ENCODE measurements at regions not wholly inside any gene's neighbourhood (a gene's known extent, or its start where the extent isn't known, plus 50 kb on each side); places are given as distances from the start of the nearest gene placed in this dataset.

GRCh38 chr4:83832110-83832825, 296.4 kb downstream of the GPAT3 start:
- H3K4me3 ChIP-seq, result no peak overlapping the region
- TF ChIP-seq CTCF (IDR thresholded peaks at IDR 0.05 in 4 of 5, conservative IDR thresholded peaks at IDR 0.05 in 1 of 5), result no peak
- no peak for TF ChIP-seq POLR2A (IDR thresholded peaks at IDR 0.05)
- intact Hi-C loops (cut with DNase I; ENCODE audit: low total_unique reads), result no loop called here
- no peaks in the 10 kb centered on the region for H3K36me3 ChIP-seq
- H3K27ac ChIP-seq, result no peak overlapping the region
- ATAC-seq, result no peak
- DNase-seq, result no peak
- no peaks in the 10 kb centered on the region for H3K27me3 ChIP-seq
- no peaks in the 10 kb centered on the region for H3K9me3 ChIP-seq
- no peaks in the 10 kb centered on the region for H3K4me1 ChIP-seq
- in situ Hi-C loops (cut with MboI; ENCODE audit: low sequenced_read_pairs in 4 of 4), result no loop called here

GRCh38 chr4:83831588-83831987, 295.7 kb downstream of the GPAT3 start:
- H3K27ac ChIP-seq, result no peak overlapping the region
- no peak overlapping the region for H3K4me3 ChIP-seq
- no peaks in the 10 kb centered on the region for H3K27me3 ChIP-seq
- no peaks in the 10 kb centered on the region for H3K9me3 ChIP-seq
- H3K4me1 ChIP-seq, result no peaks in the 10 kb centered on the region
- intact Hi-C loops (cut with DNase I; ENCODE audit: low total_unique reads), result no loop called here
- in situ Hi-C loops (cut with MboI; ENCODE audit: low sequenced_read_pairs in 4 of 4), result no loop called here
- DNase-seq, result no peak
- H3K36me3 ChIP-seq, result no peaks in the 10 kb centered on the region
- TF ChIP-seq CTCF (IDR thresholded peaks at IDR 0.05 in 4 of 5, conservative IDR thresholded peaks at IDR 0.05 in 1 of 5) (no peak), POLR2A (IDR thresholded peaks at IDR 0.05) (no peak)
- no peak for ATAC-seq

- Histone ChIP-seq H3K4me3 (no peak overlapping the region), H3K9me3 (no peaks in the 10 kb centered on the region), H3K4me1 (no peaks in the 10 kb centered on the region), H3K36me3 (no peaks in the 10 kb centered on the region), H3K27me3 (no peaks in the 10 kb centered on the region), H3K27ac (no peak overlapping the region)
- intact Hi-C loops (cut with DNase I; ENCODE audit: low total_unique reads), result no loop called here
- in situ Hi-C loops (cut with MboI; ENCODE audit: low sequenced_read_pairs in 4 of 4), result no loop called here
- DNase-seq (no peak), ATAC-seq (no peak)
- TF ChIP-seq CTCF (IDR thresholded peaks at IDR 0.05 in 4 of 5, conservative IDR thresholded peaks at IDR 0.05 in 1 of 5), result no peak
- TF ChIP-seq POLR2A (IDR thresholded peaks at IDR 0.05), result no peak
These were observed 294.4 kb downstream of the GPAT3 start for GRCh38 chr4:83830138-83830888.

GRCh38 chr4:83828601-83829000, 292.7 kb downstream of the GPAT3 start:
- Histone ChIP-seq H3K27ac (no peak overlapping the region), H3K36me3 (no peaks in the 10 kb centered on the region), H3K9me3 (no peaks in the 10 kb centered on the region), H3K4me1 (no peaks in the 10 kb centered on the region), H3K4me3 (no peak overlapping the region), H3K27me3 (no peaks in the 10 kb centered on the region)
- intact Hi-C loops (cut with DNase I; ENCODE audit: low total_unique reads), result no loop called here
- ATAC-seq (no peak), DNase-seq (no peak)
- no peak for TF ChIP-seq POLR2A (IDR thresholded peaks at IDR 0.05)
- TF ChIP-seq CTCF (IDR thresholded peaks at IDR 0.05 in 4 of 5, conservative IDR thresholded peaks at IDR 0.05 in 1 of 5), result no peak
- in situ Hi-C loops (cut with MboI; ENCODE audit: low sequenced_read_pairs in 4 of 4), result no loop called here
